ENCODE measurements at regions not wholly inside any gene's neighbourhood (a gene's known extent, or its start where the extent isn't known, plus 50 kb on each side); places are given as distances from the start of the nearest gene placed in this dataset.

DNA sequence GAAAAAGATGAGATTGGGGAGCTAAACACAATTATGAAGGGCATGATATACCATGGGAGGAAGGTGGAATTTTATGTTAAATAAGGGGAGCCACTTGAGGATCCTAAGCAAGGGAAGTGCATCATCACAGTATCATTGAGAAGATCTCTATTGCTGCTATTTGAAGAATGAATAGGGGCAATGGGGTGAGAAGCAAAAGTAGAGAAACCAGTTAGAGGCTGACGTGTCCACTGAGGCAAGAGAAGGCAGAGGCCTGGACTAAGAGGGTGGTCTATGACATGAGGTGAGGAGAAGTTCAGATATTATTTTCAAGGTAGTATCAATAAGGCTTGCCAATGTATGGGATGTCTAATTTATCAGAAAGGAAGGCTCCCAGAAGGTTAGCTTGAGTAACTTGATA is 111.6 kb downstream of the TENT5A start:
- TF ChIP-seq EZH2 (IDR thresholded peaks at IDR 0.05; ENCODE audit: borderline replicate concordance, control insufficient read depth, low read depth, low read length) (no peak), POLR2A (IDR thresholded peaks at IDR 0.05; ENCODE audit: low read depth, low read length) (no peak), FOS (IDR thresholded peaks at IDR 0.05; ENCODE audit: borderline replicate concordance, extremely low read depth, insufficient read length) (no peak), CBX5 (IDR thresholded peaks at IDR 0.05; ENCODE audit: low read depth) (no peak), BRCA1 (IDR thresholded peaks at IDR 0.05; ENCODE audit: low read depth, low read length) (no peak)
- TF ChIP-seq, protein P1, sequence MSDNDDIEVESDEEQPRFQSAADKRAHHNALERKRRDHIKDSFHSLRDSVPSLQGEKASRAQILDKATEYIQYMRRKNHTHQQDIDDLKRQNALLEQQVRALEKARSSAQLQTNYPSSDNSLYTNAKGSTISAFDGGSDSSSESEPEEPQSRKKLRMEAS (IDR thresholded peaks at IDR 0.05; ENCODE audit: low read depth, low read length): no peak
